NCI-H1048 (cell line): ENCODE measurements at regions not wholly inside any gene's neighbourhood (a gene's known extent, or its start where the extent isn't known, plus 50 kb on each side); places are given as distances from the start of the nearest gene placed in this dataset.

ENCODE experiments used
- DNase-seq: peaks from one replicate; lab custom pipeline; 2025; lab: John Stamatoyannopoulos, UW

GRCh38 chr2:146143971-146144370 is 1624.1 kb upstream of the ZEB2 start:
- DNase-seq = no peak

GRCh38 chr2:146138820-146139219 is 1618.9 kb upstream of the ZEB2 start:
- no peak for DNase-seq

GRCh38 chr2:146135245-146135644 is 1615.3 kb upstream of the ZEB2 start:
- no peak for DNase-seq

GRCh38 chr2:146131785-146132184 is 1611.9 kb upstream of the ZEB2 start:
- no peak for DNase-seq

GRCh38 chr2:146131048-146131447 is 1611.1 kb upstream of the ZEB2 start:
- no peak for DNase-seq

- no peak for DNase-seq
Observed at GRCh38 chr2:146130290-146130689, 1610.4 kb upstream of the ZEB2 start.

- no peak for DNase-seq
Observed at GRCh38 chr2:146129231-146129630, 1609.3 kb upstream of the ZEB2 start.

GRCh38 chr2:146128216-146128615 is 1608.3 kb upstream of the ZEB2 start:
- no peak for DNase-seq

- DNase-seq = no peak
Observed at GRCh38 chr2:146125551-146125950, 1605.6 kb upstream of the ZEB2 start.

GRCh38 chr2:146124741-146125140 is 1604.8 kb upstream of the ZEB2 start:
- DNase-seq = no peak

- DNase-seq = no peak
Observed at GRCh38 chr2:146123714-146124113, 1603.8 kb upstream of the ZEB2 start.

GRCh38 chr2:146123256-146123655 is 1603.3 kb upstream of the ZEB2 start:
- no peak for DNase-seq

GRCh38 chr2:146119586-146119985 is 1599.7 kb upstream of the ZEB2 start:
- DNase-seq = no peak

GRCh38 chr2:146108993-146109392 is 1589.1 kb upstream of the ZEB2 start:
- DNase-seq = no peak

GRCh38 chr2:146094185-146094584 is 1574.3 kb upstream of the ZEB2 start:
- DNase-seq = no peak

- DNase-seq = no peak
Observed at GRCh38 chr2:146081459-146081858, 1561.5 kb upstream of the ZEB2 start.

GRCh38 chr2:146080925-146081324 is 1561.0 kb upstream of the ZEB2 start:
- no peak for DNase-seq

- no peak for DNase-seq
Observed at GRCh38 chr2:146079216-146079615, 1559.3 kb upstream of the ZEB2 start.

- DNase-seq = no peak
Observed at GRCh38 chr2:146077156-146077555, 1557.2 kb upstream of the ZEB2 start.

GRCh38 chr2:146068051-146068450 is 1548.1 kb upstream of the ZEB2 start:
- no peak for DNase-seq

GRCh38 chr2:146048141-146048540 is 1528.2 kb upstream of the ZEB2 start:
- DNase-seq = no peak

- DNase-seq = no peak
Observed at GRCh38 chr2:146041274-146041910, 1521.5 kb upstream of the ZEB2 start.

- no peak for DNase-seq
Observed at GRCh38 chr2:146040051-146040450, 1520.1 kb upstream of the ZEB2 start.

- DNase-seq = no peak
Observed at GRCh38 chr2:146038014-146038413, 1518.1 kb upstream of the ZEB2 start.
